T-helper 2 cell treated with Interferon-gamma antibody and Interleukin-4, amounts not matched to agents 5 μg/mL and 100 μg/mL, for 36 hours (primary cell): ENCODE measurements at regions not wholly inside any gene's neighbourhood (a gene's known extent, or its start where the extent isn't known, plus 50 kb on each side); places are given as distances from the start of the nearest gene placed in this dataset.
"Not testable (repeated sequence)": the region's sequence is repeated elsewhere in the genome, so short reads cannot be mapped to it uniquely, and the experiment has no call there.

ENCODE experiments used
- DNase-seq: peaks from one replicate; pipeline ENCODE4 v3.0.0; 2021; ENCODE audit warnings: low spot score
- H3K27ac Mint-ChIP-seq: one replicate; pipeline ENCODE4 v1.8.0; 2021; ENCODE audit warnings: mild to moderate bottlenecking, mixed read lengths
- H3K27me3 Mint-ChIP-seq: one replicate; pipeline ENCODE4 v1.8.0; 2021; ENCODE audit warnings: low read depth, mixed read lengths
- H3K36me3 Mint-ChIP-seq: one replicate; pipeline ENCODE4 v1.8.0; 2021; ENCODE audit warnings: low read depth, mixed read lengths
- H3K4me1 Mint-ChIP-seq: one replicate; pipeline ENCODE4 v1.8.0; 2021; ENCODE audit warnings: low read depth, mixed read lengths
- H3K4me3 Mint-ChIP-seq: one replicate; pipeline ENCODE4 v1.8.0; 2022; ENCODE audit warnings: mild to moderate bottlenecking, moderate library complexity, mixed read lengths
- H3K9me3 Mint-ChIP-seq: one replicate; pipeline ENCODE4 v1.8.0; 2021; ENCODE audit warnings: mixed read lengths

GRCh38 chr10:131363416-131363815 is 51.9 kb upstream of the TCERG1L start:
- no peak overlapping the region for H3K4me3 Mint-ChIP-seq
- H3K27ac Mint-ChIP-seq = no peak overlapping the region
- H3K36me3 Mint-ChIP-seq = no peaks in the 10 kb centered on the region
- DNase-seq = no peak
- H3K4me1 Mint-ChIP-seq = no peaks in the 10 kb centered on the region
- H3K27me3 Mint-ChIP-seq = no peaks in the 10 kb centered on the region
- H3K9me3 Mint-ChIP-seq = peaks cover 8% of the 10 kb centered on the region

- no peak for DNase-seq
- H3K27me3 Mint-ChIP-seq = no peaks in the 10 kb centered on the region
- H3K9me3 Mint-ChIP-seq = peaks cover 10% of the 10 kb centered on the region
- H3K27ac Mint-ChIP-seq = no peak overlapping the region
- no peak overlapping the region for H3K4me3 Mint-ChIP-seq
- H3K4me1 Mint-ChIP-seq = no peaks in the 10 kb centered on the region
- no peaks in the 10 kb centered on the region for H3K36me3 Mint-ChIP-seq
Measured at GRCh38 chr10:131371571-131371970, 60.0 kb upstream of the TCERG1L start.

DNA sequence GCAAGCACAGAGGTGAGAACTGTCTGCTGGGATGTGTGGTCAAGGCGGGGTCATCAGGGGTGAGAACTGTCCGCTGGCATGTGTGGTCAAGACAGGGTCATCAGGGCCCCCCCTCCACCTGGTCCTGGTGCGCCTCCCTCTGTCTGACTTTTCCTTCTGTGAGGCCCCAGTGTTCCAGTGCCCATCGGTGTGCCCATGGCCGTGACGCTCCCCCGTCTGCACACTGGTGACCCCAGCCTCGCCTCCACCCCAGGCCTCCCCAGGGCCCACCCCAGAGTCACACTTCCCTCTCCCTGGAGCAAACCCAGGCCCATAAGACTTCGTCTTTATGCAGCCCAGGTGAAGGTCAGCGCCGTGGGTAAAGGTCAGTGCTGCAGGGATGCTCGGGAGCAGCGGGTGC is 70.1 kb upstream of the TCERG1L start:
- H3K27me3 Mint-ChIP-seq = no peaks in the 10 kb centered on the region
- H3K4me1 Mint-ChIP-seq = no peaks in the 10 kb centered on the region
- no peak overlapping the region for H3K27ac Mint-ChIP-seq
- H3K9me3 Mint-ChIP-seq = no peaks in the 10 kb centered on the region
- DNase-seq = no peak
- H3K4me3 Mint-ChIP-seq = no peak overlapping the region
- no peaks in the 10 kb centered on the region for H3K36me3 Mint-ChIP-seq

DNA sequence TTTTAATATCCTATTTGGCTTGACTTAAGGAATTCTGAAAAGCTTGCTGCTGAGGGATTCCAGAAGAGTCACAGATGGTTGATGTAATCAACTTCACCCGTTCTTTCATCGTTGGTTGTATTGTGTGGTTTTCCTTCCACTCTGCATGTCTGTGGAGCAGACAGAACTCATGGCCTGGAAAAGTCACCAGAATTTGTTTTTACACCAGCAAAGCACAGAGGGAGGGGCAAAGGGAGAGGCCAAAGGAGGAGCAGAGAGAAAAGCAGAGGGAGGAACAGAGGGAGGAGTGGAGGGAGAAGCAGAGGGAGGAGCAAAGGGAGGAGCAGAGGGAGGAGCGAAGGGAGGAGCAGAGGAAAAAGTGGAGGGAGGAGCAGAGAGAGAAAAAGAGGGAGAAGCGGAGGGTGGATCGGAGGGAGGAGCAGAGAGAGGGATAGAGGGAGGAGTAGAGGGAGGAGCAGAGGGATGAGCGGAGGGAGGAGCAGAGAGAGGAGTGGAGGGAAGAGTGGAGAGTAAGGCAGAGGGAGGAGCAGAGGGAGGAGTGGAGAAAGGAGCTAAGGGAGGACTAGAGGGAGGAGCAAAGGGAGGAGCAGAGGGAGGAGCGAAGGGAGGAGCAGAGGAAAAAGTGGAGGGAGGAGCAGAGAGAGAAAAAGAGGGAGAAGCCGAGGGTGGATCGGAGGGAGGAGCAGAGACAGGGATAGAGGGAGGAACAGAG is 73.8 kb upstream of the TCERG1L start:
- not testable (repeated sequence) for H3K4me3 Mint-ChIP-seq, H3K36me3 Mint-ChIP-seq, H3K27ac Mint-ChIP-seq

GRCh38 chr10:131387018-131387529 is 75.6 kb upstream of the TCERG1L start:
- Mint-ChIP-seq H3K36me3 (no peaks in the 10 kb centered on the region), H3K9me3 (no peaks in the 10 kb centered on the region), H3K27ac (no peak overlapping the region), H3K27me3 (no peaks in the 10 kb centered on the region), H3K4me3 (no peak overlapping the region), H3K4me1 (no peaks in the 10 kb centered on the region)
- no peak for DNase-seq

More for the DNA sequence above, 73.8 kb upstream of the TCERG1L start:
- DNase-seq, H3K9me3 Mint-ChIP-seq, H3K4me1 Mint-ChIP-seq, H3K27me3 Mint-ChIP-seq: not testable (repeated sequence)

GRCh38 chr10:131391936-131392335 is 80.4 kb upstream of the TCERG1L start:
- H3K9me3 Mint-ChIP-seq = no peaks in the 10 kb centered on the region
- no peak overlapping the region for H3K4me3 Mint-ChIP-seq
- H3K27ac Mint-ChIP-seq = no peak overlapping the region
- H3K4me1 Mint-ChIP-seq = no peaks in the 10 kb centered on the region
- H3K36me3 Mint-ChIP-seq = no peaks in the 10 kb centered on the region
- no peaks in the 10 kb centered on the region for H3K27me3 Mint-ChIP-seq
- DNase-seq = no peak

- no peaks in the 10 kb centered on the region for H3K27me3 Mint-ChIP-seq
- no peak overlapping the region for H3K4me3 Mint-ChIP-seq
- no peaks in the 10 kb centered on the region for H3K36me3 Mint-ChIP-seq
- H3K4me1 Mint-ChIP-seq = no peaks in the 10 kb centered on the region
- no peak overlapping the region for H3K27ac Mint-ChIP-seq
- DNase-seq = no peak
- H3K9me3 Mint-ChIP-seq = no peaks in the 10 kb centered on the region
Measured at GRCh38 chr10:131396121-131397050, 84.9 kb upstream of the TCERG1L start.

DNA sequence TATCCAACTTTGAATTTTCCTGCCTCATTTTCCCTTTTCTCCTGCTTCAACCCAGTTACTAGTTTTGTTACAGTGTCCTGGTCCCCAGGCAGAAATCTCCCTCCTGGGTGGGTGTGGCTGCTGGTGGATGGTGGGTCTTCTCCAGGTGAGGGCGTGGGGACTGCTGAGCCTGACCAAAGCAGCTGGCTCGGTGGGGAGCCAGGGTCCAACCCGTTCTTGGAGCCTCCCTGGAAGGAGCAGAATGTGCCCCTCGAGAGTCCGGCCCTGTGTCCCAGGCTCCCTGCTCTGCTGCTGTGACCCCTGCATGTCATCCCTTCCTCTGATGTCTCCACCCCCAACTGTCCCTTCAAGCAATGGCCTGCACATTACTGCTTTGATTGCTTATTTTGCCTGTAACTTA is 86.6 kb upstream of the TCERG1L start:
- H3K27me3 Mint-ChIP-seq = no peaks in the 10 kb centered on the region
- DNase-seq = no peak
- H3K36me3 Mint-ChIP-seq = no peaks in the 10 kb centered on the region
- no peak overlapping the region for H3K27ac Mint-ChIP-seq
- H3K9me3 Mint-ChIP-seq = no peaks in the 10 kb centered on the region
- H3K4me1 Mint-ChIP-seq = no peaks in the 10 kb centered on the region
- no peak overlapping the region for H3K4me3 Mint-ChIP-seq

GRCh38 chr10:131399981-131400380 is 88.5 kb upstream of the TCERG1L start:
- Mint-ChIP-seq H3K9me3 (no peaks in the 10 kb centered on the region), H3K4me3 (no peak overlapping the region), H3K4me1 (no peaks in the 10 kb centered on the region), H3K27ac (no peak overlapping the region), H3K36me3 (no peaks in the 10 kb centered on the region), H3K27me3 (no peaks in the 10 kb centered on the region)
- DNase-seq = no peak

DNA sequence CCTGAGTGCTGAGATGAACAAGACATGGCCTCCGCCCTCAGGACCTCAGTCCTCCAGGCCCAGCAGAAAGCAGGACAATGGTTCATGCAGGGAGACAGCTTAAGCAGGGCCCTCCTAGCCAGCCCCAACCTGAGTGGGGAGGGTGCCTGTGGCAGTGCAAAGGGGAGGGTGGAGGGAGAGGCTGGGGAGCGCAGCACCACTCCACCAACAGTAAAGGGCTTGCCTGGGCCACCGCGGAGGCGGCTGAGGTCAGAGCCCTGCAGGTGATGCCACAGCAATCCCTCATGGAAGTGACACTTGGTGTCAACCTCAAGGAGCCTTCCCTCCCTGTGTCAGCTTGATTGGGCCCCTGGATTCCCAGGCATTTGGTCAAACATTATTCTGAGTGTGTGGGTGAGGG is 89.0 kb upstream of the TCERG1L start:
- DNase-seq = no peak
- Mint-ChIP-seq H3K36me3 (no peaks in the 10 kb centered on the region), H3K27ac (no peak overlapping the region), H3K4me1 (no peaks in the 10 kb centered on the region), H3K4me3 (no peak overlapping the region), H3K9me3 (no peaks in the 10 kb centered on the region), H3K27me3 (no peaks in the 10 kb centered on the region)

DNA sequence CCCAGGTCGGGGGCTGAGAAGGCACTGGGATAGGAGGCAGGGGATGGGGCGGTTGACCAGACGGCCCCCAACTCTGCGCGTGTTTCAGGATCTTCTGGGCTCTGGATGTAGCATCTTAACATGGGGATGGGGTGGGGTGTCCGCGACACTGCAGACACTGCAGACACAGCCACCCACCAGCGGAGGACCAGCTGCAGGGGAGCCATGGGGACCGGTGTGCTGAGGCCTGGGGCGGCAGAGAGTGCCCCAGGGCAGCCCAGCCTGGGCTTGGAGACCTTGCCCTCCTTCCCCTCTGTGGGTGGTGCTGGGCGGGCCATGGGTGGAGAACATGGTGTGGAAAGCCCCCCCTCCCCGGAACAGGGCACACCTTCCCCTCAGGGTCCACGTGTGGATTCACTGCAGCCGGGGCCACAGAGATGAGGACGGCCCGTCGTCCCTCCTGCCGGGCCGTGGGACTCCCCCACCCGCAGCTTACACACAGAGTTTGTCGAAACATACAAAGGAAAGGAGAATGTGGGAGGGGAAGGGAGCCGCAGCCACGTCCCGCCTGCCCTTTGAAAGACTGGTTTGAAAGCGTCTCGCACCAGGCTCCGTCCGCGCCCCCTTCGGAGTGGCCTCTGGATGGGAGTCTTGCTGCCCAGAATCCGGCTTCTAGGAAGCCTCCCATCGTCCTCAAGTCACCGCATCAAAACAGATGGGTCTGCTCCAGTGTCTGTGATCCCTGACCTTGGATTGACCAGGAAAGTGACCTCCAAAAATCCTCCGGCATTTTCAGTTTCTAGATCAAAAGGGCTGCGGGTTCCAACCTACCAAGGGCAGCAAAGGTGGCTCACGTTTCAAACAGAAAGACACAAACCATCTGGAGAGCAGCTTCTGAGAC is 91.5 kb upstream of the TCERG1L start:
- DNase-seq = no peak
- Mint-ChIP-seq H3K27me3 (no peaks in the 10 kb centered on the region), H3K9me3 (no peaks in the 10 kb centered on the region), H3K27ac (no peak overlapping the region), H3K4me1 (no peaks in the 10 kb centered on the region), H3K4me3 (no peak overlapping the region), H3K36me3 (no peaks in the 10 kb centered on the region)

DNA sequence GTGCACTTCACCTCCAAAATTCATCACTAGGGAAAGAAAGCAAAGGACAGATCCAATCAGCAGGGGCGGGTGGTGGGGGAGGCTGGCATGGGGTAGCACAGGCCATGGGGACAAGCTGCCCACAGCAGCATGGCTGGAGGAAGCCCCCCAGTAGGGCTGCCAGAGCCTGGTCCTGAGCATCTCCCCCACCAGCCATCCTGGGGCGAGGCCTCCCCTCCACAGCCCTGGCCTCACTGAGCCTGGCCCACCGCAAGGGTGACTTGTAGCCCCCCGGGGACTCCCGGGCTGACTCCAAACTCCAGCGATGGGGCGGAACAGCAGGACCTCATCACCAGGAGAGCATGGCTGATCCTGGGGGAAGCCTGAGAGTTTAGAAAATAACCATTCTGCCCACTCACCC is 92.4 kb upstream of the TCERG1L start:
- Mint-ChIP-seq H3K9me3 (no peaks in the 10 kb centered on the region), H3K4me1 (no peaks in the 10 kb centered on the region), H3K27ac (no peak overlapping the region), H3K27me3 (no peaks in the 10 kb centered on the region), H3K36me3 (no peaks in the 10 kb centered on the region), H3K4me3 (no peak overlapping the region)
- no peak for DNase-seq

DNA sequence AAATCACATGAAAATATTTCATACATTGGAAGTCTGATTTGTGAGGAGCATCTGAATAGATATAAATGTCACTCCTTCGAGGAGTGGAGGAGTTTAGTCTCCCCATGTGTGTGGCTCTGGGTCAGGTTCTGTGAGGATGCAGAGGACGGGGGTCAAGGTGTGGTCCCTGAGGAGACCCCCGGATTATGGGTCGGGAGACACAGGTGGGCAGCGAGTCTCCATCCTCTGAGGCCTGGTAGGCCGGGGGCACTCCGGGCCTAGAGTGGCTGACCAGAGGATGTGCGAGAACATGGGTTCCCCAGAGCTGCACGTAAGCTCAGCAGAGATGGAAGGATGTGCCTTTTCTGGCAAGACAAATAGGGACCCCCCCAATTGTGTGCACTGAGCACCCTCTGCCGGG is 93.4 kb upstream of the TCERG1L start:
- DNase-seq = no peak
- no peak overlapping the region for H3K27ac Mint-ChIP-seq
- H3K9me3 Mint-ChIP-seq = no peaks in the 10 kb centered on the region
- H3K4me1 Mint-ChIP-seq = no peaks in the 10 kb centered on the region
- H3K4me3 Mint-ChIP-seq = no peak overlapping the region
- no peaks in the 10 kb centered on the region for H3K36me3 Mint-ChIP-seq
- no peaks in the 10 kb centered on the region for H3K27me3 Mint-ChIP-seq
